Osteocyte (in vitro differentiated cells): ENCODE measurements at regions not wholly inside any gene's neighbourhood (a gene's known extent, or its start where the extent isn't known, plus 50 kb on each side); places are given as distances from the start of the nearest gene placed in this dataset.

Experiments used
- DNase-seq: peaks from one replicate; pipeline ENCODE4 v3.0.0; 2021; ENCODE audit warnings: mixed read lengths; ENCODE audit not compliant: unreplicated experiment; ENCODE audit errors: extremely low spot score
- H3K27ac Mint-ChIP-seq: one replicate; pipeline ENCODE4 v1.8.0; 2021; ENCODE audit warnings: mild to moderate bottlenecking, mixed read lengths; ENCODE audit not compliant: unreplicated experiment
- H3K27me3 Mint-ChIP-seq: one replicate; pipeline ENCODE4 v1.8.0; 2021; ENCODE audit warnings: mixed read lengths; ENCODE audit not compliant: unreplicated experiment
- H3K36me3 Mint-ChIP-seq: one replicate; pipeline ENCODE4 v1.8.0; 2021; ENCODE audit warnings: mixed read lengths; ENCODE audit not compliant: unreplicated experiment
- H3K4me1 Mint-ChIP-seq: one replicate; pipeline ENCODE4 v1.8.0; 2021; ENCODE audit warnings: mixed read lengths; ENCODE audit not compliant: unreplicated experiment
- H3K4me3 Mint-ChIP-seq: one replicate; pipeline ENCODE4 v1.8.0; 2021; ENCODE audit warnings: mild to moderate bottlenecking, moderate library complexity, mixed read lengths; ENCODE audit not compliant: unreplicated experiment
- H3K9me3 Mint-ChIP-seq: one replicate; pipeline ENCODE4 v1.8.0; 2021; ENCODE audit warnings: mixed read lengths; ENCODE audit not compliant: unreplicated experiment
- CTCF ChIP-seq: fragments of 200-600 bp; sonication (generic); IDR thresholded peaks from 2 replicates; pipeline ENCODE4 v1.5.0; 2021; ENCODE audit warnings: antibody characterized with exemption, mild to moderate bottlenecking, moderate library complexity

GRCh38 chr1:223472057-223472456 lies 78.8 kb downstream of the CCDC185 start:
- Mint-ChIP-seq H3K27ac (no peak overlapping the region), H3K36me3 (no peaks in the 10 kb centered on the region), H3K4me3 (no peak overlapping the region), H3K9me3 (no peaks in the 10 kb centered on the region), H3K27me3 (no peaks in the 10 kb centered on the region), H3K4me1 (no peaks in the 10 kb centered on the region)
- TF ChIP-seq CTCF: no peak
- peak; percentile 59 for DNase-seq

DNA sequence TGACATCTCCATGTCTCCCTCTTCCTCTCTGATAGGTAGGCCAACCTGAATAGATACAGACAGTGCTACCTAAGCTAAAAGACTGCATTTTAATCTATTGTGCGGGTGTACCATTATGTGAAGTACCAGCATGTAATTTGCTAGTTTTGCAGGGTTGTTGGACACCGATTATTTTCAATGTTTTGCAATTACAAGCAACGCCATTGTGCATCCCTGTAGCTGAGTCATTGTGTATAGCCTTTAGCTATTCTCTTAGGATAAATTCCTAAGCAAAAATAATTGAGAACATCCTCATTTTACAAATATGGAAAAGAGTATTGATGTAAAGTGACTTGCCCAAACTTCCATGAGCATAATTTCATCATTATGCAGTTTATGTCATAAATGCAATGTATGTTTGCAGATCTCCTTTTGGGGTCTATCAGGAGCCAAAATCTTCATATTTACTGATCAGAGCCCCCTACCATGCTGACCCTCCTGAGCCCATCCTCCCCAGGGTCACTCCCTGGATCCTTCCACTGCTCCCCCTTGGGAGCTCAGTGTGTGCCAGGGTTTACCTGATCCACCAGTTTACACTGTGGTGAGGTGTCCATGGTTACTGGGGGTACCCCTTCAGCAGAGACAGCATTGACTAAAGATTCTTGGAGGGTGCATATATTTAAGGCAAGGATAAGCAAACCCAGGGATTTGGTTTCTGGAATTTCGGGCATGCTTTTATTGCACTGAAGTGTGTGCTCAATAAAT lies 80.6 kb downstream of the CCDC185 start:
- Mint-ChIP-seq H3K4me3 (no peak overlapping the region), H3K27ac (no peak overlapping the region), H3K27me3 (no peaks in the 10 kb centered on the region), H3K9me3 (no peaks in the 10 kb centered on the region), H3K36me3 (no peaks in the 10 kb centered on the region), H3K4me1 (no peaks in the 10 kb centered on the region)
- no peak for TF ChIP-seq CTCF
- peak; percentile 56 for DNase-seq

DNA sequence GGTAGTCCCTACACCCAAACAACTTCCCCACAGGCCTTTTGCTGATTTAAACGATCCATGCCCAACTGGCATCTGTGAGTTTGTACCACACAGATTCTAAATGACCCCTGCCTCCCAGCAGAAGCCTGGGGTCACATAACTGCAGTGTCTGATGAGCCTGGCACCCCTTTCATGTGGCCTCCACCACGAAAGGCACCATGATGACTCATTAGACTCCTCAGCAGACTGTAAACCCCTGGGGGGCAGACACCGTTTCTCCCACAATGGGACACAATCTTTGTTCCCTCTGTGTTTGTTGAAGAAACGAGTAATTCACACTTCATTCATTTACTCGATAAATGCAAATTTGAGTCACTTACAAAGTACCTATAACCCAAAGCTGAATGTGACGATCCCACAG lies 81.6 kb downstream of the CCDC185 start:
- no peak overlapping the region for H3K27ac Mint-ChIP-seq
- TF ChIP-seq CTCF: no peak
- no peaks in the 10 kb centered on the region for H3K36me3 Mint-ChIP-seq
- no peaks in the 10 kb centered on the region for H3K27me3 Mint-ChIP-seq
- H3K4me3 Mint-ChIP-seq: no peak overlapping the region
- no peaks in the 10 kb centered on the region for H3K9me3 Mint-ChIP-seq
- peak; percentile 53 for DNase-seq
- H3K4me1 Mint-ChIP-seq: no peaks in the 10 kb centered on the region

DNA sequence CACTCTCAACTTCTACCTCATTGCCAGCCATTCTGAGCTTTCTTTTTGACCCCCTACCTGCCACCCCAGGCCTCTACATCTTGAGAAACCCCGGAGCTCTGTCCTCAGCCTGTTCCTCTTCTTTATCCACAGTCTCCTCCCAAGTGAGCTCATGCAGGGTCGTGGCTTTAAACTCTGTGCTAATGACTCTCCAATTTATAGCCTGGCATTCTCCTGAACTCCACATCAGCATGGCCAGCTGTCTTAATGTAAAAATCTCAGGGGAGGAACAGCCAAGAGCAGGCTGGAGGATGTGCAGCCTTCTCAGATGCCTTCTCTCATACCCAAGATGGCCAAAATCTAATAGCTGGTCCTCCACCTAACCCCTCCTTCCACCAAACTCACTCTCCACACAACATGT lies 84.2 kb downstream of the CCDC185 start:
- Mint-ChIP-seq H3K9me3 (peaks cover 1% of the 10 kb centered on the region), H3K27me3 (peaks cover 4% of the 10 kb centered on the region), H3K4me3 (no peak overlapping the region), H3K27ac (no peak overlapping the region), H3K4me1 (no peaks in the 10 kb centered on the region), H3K36me3 (no peaks in the 10 kb centered on the region)
- TF ChIP-seq CTCF: no peak
- DNase-seq: no peak

- H3K27ac Mint-ChIP-seq: no peak overlapping the region
- no peaks in the 10 kb centered on the region for H3K36me3 Mint-ChIP-seq
- H3K4me3 Mint-ChIP-seq: no peak overlapping the region
- DNase-seq: no peak
- H3K9me3 Mint-ChIP-seq: peaks cover 3% of the 10 kb centered on the region
- H3K4me1 Mint-ChIP-seq: no peaks in the 10 kb centered on the region
- TF ChIP-seq CTCF: no peak
- peaks cover 4% of the 10 kb centered on the region for H3K27me3 Mint-ChIP-seq
Measured at GRCh38 chr1:223478606-223479005, 85.4 kb downstream of the CCDC185 start.
